Tibial nerve (tissue), 3 donors: ENCODE measurements at regions not wholly inside any gene's neighbourhood (a gene's known extent, or its start where the extent isn't known, plus 50 kb on each side); places are given as distances from the start of the nearest gene placed in this dataset.

Experiments
- POLR2A ChIP-seq, 2 donors: fragments of 450-650 bp; IDR thresholded peaks; one replicate each; pipeline ENCODE4 v1.6.1; 2017; ENCODE audit warnings: antibody characterized with exemption in 2 of 2, mild to moderate bottlenecking in 2 of 2, moderate library complexity in 2 of 2
- TF ChIP-seq, protein P1 (sequence below), 5 experiments: fragments of 200-600 bp in 3 of 5; fragments of 450-650 bp in 2 of 5; sonication (generic) in 3 of 5; IDR thresholded peaks; one replicate each; pipeline ENCODE4 v1.5.1; 2016 to 2019; ENCODE audit warnings: antibody characterized with exemption in 5 of 5, mild to moderate bottlenecking in 3 of 5, moderate library complexity in 2 of 5

DNA sequence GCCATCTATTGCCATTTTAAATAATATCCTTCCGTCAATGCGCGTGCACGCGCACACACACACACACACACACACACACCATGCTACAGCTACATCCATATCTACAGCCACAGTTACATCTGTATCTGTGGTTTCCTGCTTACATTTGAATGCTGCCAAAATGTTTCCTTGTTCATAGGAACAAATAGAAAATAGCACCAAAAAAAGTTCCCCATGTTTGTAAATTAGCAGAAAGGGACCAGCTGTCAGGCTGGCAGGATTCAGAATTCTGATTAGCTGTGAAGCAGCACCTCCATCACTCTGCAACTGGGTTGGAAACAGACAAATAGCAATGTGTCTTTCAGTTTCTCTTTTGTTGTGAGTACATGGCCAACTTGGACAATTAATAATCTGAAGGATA lies 601.5 kb downstream of the IRX1 start:
- TF ChIP-seq, protein P1, sequence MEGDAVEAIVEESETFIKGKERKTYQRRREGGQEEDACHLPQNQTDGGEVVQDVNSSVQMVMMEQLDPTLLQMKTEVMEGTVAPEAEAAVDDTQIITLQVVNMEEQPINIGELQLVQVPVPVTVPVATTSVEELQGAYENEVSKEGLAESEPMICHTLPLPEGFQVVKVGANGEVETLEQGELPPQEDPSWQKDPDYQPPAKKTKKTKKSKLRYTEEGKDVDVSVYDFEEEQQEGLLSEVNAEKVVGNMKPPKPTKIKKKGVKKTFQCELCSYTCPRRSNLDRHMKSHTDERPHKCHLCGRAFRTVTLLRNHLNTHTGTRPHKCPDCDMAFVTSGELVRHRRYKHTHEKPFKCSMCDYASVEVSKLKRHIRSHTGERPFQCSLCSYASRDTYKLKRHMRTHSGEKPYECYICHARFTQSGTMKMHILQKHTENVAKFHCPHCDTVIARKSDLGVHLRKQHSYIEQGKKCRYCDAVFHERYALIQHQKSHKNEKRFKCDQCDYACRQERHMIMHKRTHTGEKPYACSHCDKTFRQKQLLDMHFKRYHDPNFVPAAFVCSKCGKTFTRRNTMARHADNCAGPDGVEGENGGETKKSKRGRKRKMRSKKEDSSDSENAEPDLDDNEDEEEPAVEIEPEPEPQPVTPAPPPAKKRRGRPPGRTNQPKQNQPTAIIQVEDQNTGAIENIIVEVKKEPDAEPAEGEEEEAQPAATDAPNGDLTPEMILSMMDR (IDR thresholded peaks at IDR 0.05) = no peak
- TF ChIP-seq POLR2A (IDR thresholded peaks at IDR 0.05) = no peak
